ENCODE measurements at regions not wholly inside any gene's neighbourhood (a gene's known extent, or its start where the extent isn't known, plus 50 kb on each side); places are given as distances from the start of the nearest gene placed in this dataset.

- H3K79me2 ChIP-seq (ENCODE audit: insufficient read depth): no peaks in the 10 kb centered on the region
- WGBS, 2 experiments (ENCODE audit: low coverage in 1 of 2, low lambda C conversion rate in 2 of 2, missing lambda C conversion rate in 2 of 2): 8 to 19% methylated on average over 4 to 5 of the region's 5 CpGs
- no peak for DNase-seq
- no peaks in the 10 kb centered on the region for H3F3A ChIP-seq (ENCODE audit: insufficient read depth)
- no peaks in the 10 kb centered on the region for H3K4me1 ChIP-seq (ENCODE audit: insufficient read depth)
- TF ChIP-seq EZH2phosphoT487 (IDR thresholded peaks at IDR 0.05; ENCODE audit: insufficient read depth, low read depth) (no peak), EZH2 (IDR thresholded peaks at IDR 0.05; ENCODE audit: insufficient read depth, poor library complexity, severe bottlenecking) (no peak)
- in situ Hi-C loops (cut with MboI): no loop called here
- H3K36me3 ChIP-seq (ENCODE audit: low read depth): no peaks in the 10 kb centered on the region
- H3K9me2 ChIP-seq (ENCODE audit: insufficient read depth): no peaks in the 10 kb centered on the region
- H4K20me1 ChIP-seq (ENCODE audit: insufficient read depth): no peaks in the 10 kb centered on the region
- H3K4me2 ChIP-seq (ENCODE audit: unreplicated experiment): no peak overlapping the region
- no peak overlapping the region for H2AFZ ChIP-seq
- H3K9ac ChIP-seq: no peak overlapping the region
- no peak overlapping the region for H3K4me3 ChIP-seq
- no peaks in the 10 kb centered on the region for H3K9me3 ChIP-seq (ENCODE audit: low read depth)
- H3K27me3 ChIP-seq (replicated peaks; ENCODE audit: insufficient read depth): no peaks in the 10 kb centered on the region
- H3K27ac ChIP-seq: no peak overlapping the region
Measured at GRCh38 chr5:166074582-166075481, 2216.6 kb upstream of the WWC1 start.

DNA sequence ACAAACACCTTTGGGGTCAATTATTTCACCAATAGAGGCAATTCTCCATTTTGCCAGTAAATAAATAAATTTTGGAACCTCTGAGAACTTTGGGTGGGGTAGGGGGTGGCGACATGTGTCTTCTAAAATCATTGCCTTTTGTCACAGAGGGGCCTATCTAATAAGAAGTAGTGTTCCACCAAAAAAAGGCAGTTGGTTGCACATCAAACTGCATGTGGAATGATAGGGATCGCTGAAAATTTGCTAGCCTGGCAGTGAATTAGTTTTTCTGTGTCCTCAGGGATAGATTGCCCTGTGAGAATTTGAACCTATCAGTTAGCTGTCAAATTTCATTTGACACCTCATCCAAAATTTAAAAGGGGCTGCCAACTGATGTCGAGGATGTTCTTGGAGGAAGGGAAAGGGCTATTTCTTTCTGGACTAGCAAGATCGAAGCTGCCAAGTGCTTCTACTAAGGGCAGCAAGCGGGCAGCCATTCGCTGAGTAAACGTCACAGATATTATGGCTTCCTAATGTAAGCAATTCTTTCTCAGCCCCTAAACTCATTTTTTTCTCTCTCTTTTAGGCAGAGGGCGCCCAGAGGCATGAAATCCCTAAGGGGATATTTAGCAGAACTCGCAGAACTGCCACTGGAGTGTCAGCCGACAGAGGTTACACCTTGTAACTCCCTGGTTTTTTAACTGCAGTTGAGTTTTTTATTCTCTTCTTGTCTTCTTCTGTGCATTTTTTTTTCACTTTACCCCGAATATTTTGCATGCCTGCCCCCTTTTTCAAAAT is 2208.1 kb upstream of the WWC1 start:
- Histone ChIP-seq H3K9me2 (ENCODE audit: insufficient read depth) (no peaks in the 10 kb centered on the region), H3K4me3 (no peak overlapping the region), H3K4me1 (ENCODE audit: insufficient read depth) (no peaks in the 10 kb centered on the region), H3K79me2 (ENCODE audit: insufficient read depth) (no peaks in the 10 kb centered on the region), H2AFZ (no peak overlapping the region), H3K27me3 (replicated peaks; ENCODE audit: insufficient read depth) (no peaks in the 10 kb centered on the region), H3K36me3 (ENCODE audit: low read depth) (no peaks in the 10 kb centered on the region), H3K4me2 (ENCODE audit: unreplicated experiment) (no peak overlapping the region), H3K9ac (no peak overlapping the region), H3K9me3 (ENCODE audit: low read depth) (no peaks in the 10 kb centered on the region), H3K27ac (no peak overlapping the region), H4K20me1 (ENCODE audit: insufficient read depth) (no peaks in the 10 kb centered on the region), H3F3A (ENCODE audit: insufficient read depth) (no peaks in the 10 kb centered on the region)
- no peak for TF ChIP-seq EZH2phosphoT487 (IDR thresholded peaks at IDR 0.05; ENCODE audit: insufficient read depth, low read depth)
- TF ChIP-seq EZH2 (IDR thresholded peaks at IDR 0.05; ENCODE audit: insufficient read depth, poor library complexity, severe bottlenecking): no peak
- 29 to 35% methylated on average over 11 of the region's 11 CpGs for WGBS, 2 experiments (ENCODE audit: low coverage in 1 of 2, low lambda C conversion rate in 2 of 2, missing lambda C conversion rate in 2 of 2)
- no peak for DNase-seq
- in situ Hi-C loops (cut with MboI): no loop called here

GRCh38 chr5:166086568-166086967 is 2204.9 kb upstream of the WWC1 start:
- Histone ChIP-seq H3K27ac (no peak overlapping the region), H3F3A (ENCODE audit: insufficient read depth) (no peaks in the 10 kb centered on the region), H3K4me1 (ENCODE audit: insufficient read depth) (no peaks in the 10 kb centered on the region), H4K20me1 (ENCODE audit: insufficient read depth) (no peaks in the 10 kb centered on the region), H3K36me3 (ENCODE audit: low read depth) (no peaks in the 10 kb centered on the region), H3K9ac (no peak overlapping the region), H3K4me3 (no peak overlapping the region), H3K4me2 (ENCODE audit: unreplicated experiment) (no peak overlapping the region), H2AFZ (no peak overlapping the region), H3K9me3 (ENCODE audit: low read depth) (no peaks in the 10 kb centered on the region), H3K27me3 (replicated peaks; ENCODE audit: insufficient read depth) (no peaks in the 10 kb centered on the region), H3K79me2 (ENCODE audit: insufficient read depth) (no peaks in the 10 kb centered on the region), H3K9me2 (ENCODE audit: insufficient read depth) (no peaks in the 10 kb centered on the region)
- in situ Hi-C loops (cut with MboI): no loop called here
- WGBS, 2 experiments (ENCODE audit: low coverage in 1 of 2, low lambda C conversion rate in 2 of 2, missing lambda C conversion rate in 2 of 2): 36 to 40% methylated on average over 2 of the region's 2 CpGs
- TF ChIP-seq EZH2phosphoT487 (IDR thresholded peaks at IDR 0.05; ENCODE audit: insufficient read depth, low read depth) (no peak), EZH2 (IDR thresholded peaks at IDR 0.05; ENCODE audit: insufficient read depth, poor library complexity, severe bottlenecking) (no peak)
- no peak for DNase-seq

GRCh38 chr5:166088389-166089039 is 2202.9 kb upstream of the WWC1 start:
- TF ChIP-seq EZH2 (IDR thresholded peaks at IDR 0.05; ENCODE audit: insufficient read depth, poor library complexity, severe bottlenecking) (no peak), EZH2phosphoT487 (IDR thresholded peaks at IDR 0.05; ENCODE audit: insufficient read depth, low read depth) (no peak)
- no peak overlapping the region for H3K9ac ChIP-seq
- no peak overlapping the region for H3K4me2 ChIP-seq (ENCODE audit: unreplicated experiment)
- 1 to 3% methylated on average over 3 of the region's 3 CpGs for WGBS, 2 experiments (ENCODE audit: low coverage in 1 of 2, low lambda C conversion rate in 2 of 2, missing lambda C conversion rate in 2 of 2)
- no peaks in the 10 kb centered on the region for H3K9me2 ChIP-seq (ENCODE audit: insufficient read depth)
- H3K9me3 ChIP-seq (ENCODE audit: low read depth): no peaks in the 10 kb centered on the region
- H3F3A ChIP-seq (ENCODE audit: insufficient read depth): no peaks in the 10 kb centered on the region
- no peaks in the 10 kb centered on the region for H3K27me3 ChIP-seq (replicated peaks; ENCODE audit: insufficient read depth)
- no peak overlapping the region for H3K4me3 ChIP-seq
- no peak overlapping the region for H3K27ac ChIP-seq
- DNase-seq: no peak
- in situ Hi-C loops (cut with MboI): no loop called here
- H3K36me3 ChIP-seq (ENCODE audit: low read depth): no peaks in the 10 kb centered on the region
- H3K79me2 ChIP-seq (ENCODE audit: insufficient read depth): no peaks in the 10 kb centered on the region
- H3K4me1 ChIP-seq (ENCODE audit: insufficient read depth): no peaks in the 10 kb centered on the region
- no peaks in the 10 kb centered on the region for H4K20me1 ChIP-seq (ENCODE audit: insufficient read depth)
- no peak overlapping the region for H2AFZ ChIP-seq
